ENCODE measurements at regions not wholly inside any gene's neighbourhood (a gene's known extent, or its start where the extent isn't known, plus 50 kb on each side); places are given as distances from the start of the nearest gene placed in this dataset.
"Not testable (repeated sequence)": the region's sequence is repeated elsewhere in the genome, so short reads cannot be mapped to it uniquely, and the experiment has no call there.

DNA sequence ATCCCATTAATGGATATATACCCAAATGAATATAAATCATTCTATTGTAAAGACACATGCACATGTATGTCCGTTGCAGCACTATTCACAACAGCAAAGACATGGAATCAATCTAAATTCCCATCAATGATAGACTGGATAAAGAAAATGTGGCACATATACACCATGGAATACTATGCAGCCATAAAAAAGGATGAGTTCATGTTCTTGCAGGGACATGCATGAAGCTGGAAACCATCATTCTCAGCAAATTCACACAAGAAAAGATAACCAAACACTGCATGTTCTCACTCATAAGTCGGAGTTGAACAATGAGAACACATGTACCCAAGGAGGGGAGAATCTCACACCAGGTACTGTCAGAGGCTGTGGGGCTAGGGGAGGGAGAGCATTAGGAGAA lies 182.6 kb upstream of the AR start:
- CTCF ChIA-PET, result not testable (repeated sequence)

DNA sequence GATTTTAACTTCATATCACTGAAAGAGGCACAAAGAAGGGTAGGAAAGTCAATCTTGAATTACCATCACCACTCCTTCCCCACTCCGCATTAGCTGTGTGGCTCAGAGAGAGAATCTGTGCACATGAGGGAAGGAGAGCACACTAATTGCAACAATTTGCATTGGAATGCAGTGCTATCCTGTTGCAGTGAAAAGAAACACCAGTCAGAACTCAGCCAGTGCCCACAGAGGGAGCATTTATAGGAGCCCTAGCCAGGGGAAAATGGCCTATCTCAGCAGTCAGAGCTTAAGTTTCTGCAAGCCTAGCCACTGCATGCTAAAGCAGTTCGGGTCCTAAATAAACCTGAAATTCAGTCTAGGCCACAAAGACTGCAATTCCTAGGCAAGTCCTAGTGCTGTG lies 159.4 kb upstream of the AR start:
- CTCF ChIA-PET, result interaction anchor here (0.7 kb wide), 1 partner anchor 557 kb away, joined by 3 read pairs; no protein-coding TSS in a partner anchor

More for the DNA sequence above, 182.6 kb upstream of the AR start:
- POLR2A ChIA-PET; H3K4me3 ChIP-seq (ENCODE audit: low read depth, low read length); H3K4me1 ChIP-seq (ENCODE audit: control insufficient read depth, insufficient read depth, low read length); H3K36me3 ChIP-seq (ENCODE audit: control insufficient read depth in 2 of 2, insufficient read depth in 1 of 2, low read length in 2 of 2); H3K9me3 ChIP-seq (ENCODE audit: control insufficient read depth, insufficient read depth, low read depth, low read length); H3K27ac ChIP-seq (ENCODE audit: extremely low read depth, low read depth, low read length): not testable (repeated sequence)
- TF ChIP-seq, protein P1, sequence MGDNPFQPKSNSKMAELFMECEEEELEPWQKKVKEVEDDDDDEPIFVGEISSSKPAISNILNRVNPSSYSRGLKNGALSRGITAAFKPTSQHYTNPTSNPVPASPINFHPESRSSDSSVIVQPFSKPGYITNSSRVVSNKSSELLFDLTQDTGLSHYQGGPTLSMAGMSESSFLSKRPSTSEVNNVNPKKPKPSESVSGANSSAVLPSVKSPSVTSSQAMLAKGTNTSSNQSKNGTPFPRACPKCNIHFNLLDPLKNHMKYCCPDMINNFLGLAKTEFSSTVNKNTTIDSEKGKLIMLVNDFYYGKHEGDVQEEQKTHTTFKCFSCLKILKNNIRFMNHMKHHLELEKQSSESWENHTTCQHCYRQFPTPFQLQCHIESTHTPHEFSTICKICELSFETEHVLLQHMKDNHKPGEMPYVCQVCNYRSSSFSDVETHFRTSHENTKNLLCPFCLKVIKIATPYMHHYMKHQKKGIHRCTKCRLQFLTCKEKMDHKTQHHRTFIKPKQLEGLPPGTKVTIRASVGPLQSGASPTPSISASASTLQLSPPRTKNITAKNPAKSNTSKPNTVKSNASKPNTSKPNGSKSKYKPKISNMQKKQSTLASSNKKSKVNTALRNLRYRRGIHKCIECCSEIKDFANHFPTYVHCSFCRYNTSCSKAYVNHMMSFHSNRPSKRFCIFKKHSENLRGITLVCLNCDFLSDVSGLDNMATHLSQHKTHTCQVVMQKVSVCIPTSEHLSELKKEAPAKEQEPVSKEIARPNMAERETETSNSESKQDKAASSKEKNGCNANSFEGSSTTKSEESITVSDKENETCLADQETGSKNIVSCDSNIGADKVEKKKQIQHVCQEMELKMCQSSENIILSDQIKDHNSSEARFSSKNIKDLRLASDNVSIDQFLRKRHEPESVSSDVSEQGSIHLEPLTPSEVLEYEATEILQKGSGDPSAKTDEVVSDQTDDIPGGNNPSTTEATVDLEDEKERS (tag by site-specific recombination; IDR thresholded peaks at IDR 0.05), result 0 out of 2 replicates have a peak, but pooled peaks have one; percentile 63
- peak; percentile 67 for TF ChIP-seq ZNF146 (tag by site-specific recombination; IDR thresholded peaks at IDR 0.05)

More for the DNA sequence above, 159.4 kb upstream of the AR start:
- no peak for TF ChIP-seq ZNF785 (tag by site-specific recombination; IDR thresholded peaks at IDR 0.05)
- TF ChIP-seq IKZF3 (tag by site-specific recombination; IDR thresholded peaks at IDR 0.05), result no peak
- TF ChIP-seq ZFP37 (tag by site-specific recombination; IDR thresholded peaks at IDR 0.05), result no peak
- TF ChIP-seq, protein P2, sequence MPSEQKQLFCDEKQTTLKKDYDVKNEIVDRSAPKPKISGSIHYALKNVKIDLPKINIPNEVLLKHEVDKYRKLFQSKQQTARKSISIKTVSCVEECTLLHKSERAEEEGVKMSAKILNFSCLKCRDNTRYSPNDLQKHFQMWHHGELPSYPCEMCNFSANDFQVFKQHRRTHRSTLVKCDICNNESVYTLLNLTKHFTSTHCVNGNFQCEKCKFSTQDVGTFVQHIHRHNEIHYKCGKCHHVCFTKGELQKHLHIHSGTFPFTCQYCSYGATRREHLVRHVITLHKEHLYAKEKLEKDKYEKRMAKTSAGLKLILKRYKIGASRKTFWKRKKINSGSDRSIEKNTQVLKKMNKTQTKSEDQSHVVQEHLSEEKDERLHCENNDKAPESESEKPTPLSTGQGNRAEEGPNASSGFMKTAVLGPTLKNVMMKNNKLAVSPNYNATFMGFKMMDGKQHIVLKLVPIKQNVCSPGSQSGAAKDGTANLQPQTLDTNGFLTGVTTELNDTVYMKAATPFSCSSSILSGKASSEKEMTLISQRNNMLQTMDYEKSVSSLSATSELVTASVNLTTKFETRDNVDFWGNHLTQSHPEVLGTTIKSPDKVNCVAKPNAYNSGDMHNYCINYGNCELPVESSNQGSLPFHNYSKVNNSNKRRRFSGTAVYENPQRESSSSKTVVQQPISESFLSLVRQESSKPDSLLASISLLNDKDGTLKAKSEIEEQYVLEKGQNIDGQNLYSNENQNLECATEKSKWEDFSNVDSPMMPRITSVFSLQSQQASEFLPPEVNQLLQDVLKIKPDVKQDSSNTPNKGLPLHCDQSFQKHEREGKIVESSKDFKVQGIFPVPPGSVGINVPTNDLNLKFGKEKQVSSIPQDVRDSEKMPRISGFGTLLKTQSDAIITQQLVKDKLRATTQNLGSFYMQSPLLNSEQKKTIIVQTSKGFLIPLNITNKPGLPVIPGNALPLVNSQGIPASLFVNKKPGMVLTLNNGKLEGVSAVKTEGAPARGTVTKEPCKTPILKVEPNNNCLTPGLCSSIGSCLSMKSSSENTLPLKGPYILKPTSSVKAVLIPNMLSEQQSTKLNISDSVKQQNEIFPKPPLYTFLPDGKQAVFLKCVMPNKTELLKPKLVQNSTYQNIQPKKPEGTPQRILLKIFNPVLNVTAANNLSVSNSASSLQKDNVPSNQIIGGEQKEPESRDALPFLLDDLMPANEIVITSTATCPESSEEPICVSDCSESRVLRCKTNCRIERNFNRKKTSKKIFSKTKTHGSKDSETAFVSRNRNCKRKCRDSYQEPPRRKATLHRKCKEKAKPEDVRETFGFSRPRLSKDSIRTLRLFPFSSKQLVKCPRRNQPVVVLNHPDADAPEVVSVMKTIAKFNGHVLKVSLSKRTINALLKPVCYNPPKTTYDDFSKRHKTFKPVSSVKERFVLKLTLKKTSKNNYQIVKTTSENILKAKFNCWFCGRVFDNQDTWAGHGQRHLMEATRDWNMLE (tag by site-specific recombination; conservative IDR thresholded peaks at IDR 0.05; ENCODE audit: low read depth), result no peak
- TF ChIP-seq, protein P3, sequence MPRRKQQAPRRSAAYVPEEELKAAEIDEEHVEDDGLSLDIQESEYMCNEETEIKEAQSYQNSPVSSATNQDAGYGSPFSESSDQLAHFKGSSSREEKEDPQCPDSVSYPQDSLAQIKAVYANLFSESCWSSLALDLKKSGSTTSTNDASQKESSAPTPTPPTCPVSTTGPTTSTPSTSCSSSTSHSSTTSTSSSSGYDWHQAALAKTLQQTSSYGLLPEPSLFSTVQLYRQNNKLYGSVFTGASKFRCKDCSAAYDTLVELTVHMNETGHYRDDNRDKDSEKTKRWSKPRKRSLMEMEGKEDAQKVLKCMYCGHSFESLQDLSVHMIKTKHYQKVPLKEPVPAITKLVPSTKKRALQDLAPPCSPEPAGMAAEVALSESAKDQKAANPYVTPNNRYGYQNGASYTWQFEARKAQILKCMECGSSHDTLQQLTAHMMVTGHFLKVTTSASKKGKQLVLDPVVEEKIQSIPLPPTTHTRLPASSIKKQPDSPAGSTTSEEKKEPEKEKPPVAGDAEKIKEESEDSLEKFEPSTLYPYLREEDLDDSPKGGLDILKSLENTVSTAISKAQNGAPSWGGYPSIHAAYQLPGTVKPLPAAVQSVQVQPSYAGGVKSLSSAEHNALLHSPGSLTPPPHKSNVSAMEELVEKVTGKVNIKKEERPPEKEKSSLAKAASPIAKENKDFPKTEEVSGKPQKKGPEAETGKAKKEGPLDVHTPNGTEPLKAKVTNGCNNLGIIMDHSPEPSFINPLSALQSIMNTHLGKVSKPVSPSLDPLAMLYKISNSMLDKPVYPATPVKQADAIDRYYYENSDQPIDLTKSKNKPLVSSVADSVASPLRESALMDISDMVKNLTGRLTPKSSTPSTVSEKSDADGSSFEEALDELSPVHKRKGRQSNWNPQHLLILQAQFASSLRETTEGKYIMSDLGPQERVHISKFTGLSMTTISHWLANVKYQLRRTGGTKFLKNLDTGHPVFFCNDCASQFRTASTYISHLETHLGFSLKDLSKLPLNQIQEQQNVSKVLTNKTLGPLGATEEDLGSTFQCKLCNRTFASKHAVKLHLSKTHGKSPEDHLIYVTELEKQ (tag by site-specific recombination; IDR thresholded peaks at IDR 0.05; ENCODE audit: borderline replicate concordance), result no peak
- TF ChIP-seq ZNF19 (tag by site-specific recombination; IDR thresholded peaks at IDR 0.05; ENCODE audit: low read depth), result no peak
- peaks cover 3% of the 10 kb centered on the region for H3K9me3 ChIP-seq (ENCODE audit: control insufficient read depth, insufficient read depth, low read depth, low read length)
- H3K4me1 ChIP-seq (ENCODE audit: control insufficient read depth, insufficient read depth, low read length), result no peaks in the 10 kb centered on the region
- H3K36me3 ChIP-seq (ENCODE audit: control insufficient read depth in 2 of 2, insufficient read depth in 1 of 2, low read length in 2 of 2), result no peaks in the 10 kb centered on the region; a peak in 1 of 3 replicates
- H3K27ac ChIP-seq (ENCODE audit: extremely low read depth, low read depth, low read length), result no peak overlapping the region
- POLR2A ChIA-PET, result no interaction called here
- H3K4me3 ChIP-seq (ENCODE audit: low read depth, low read length), result no peak overlapping the region

Data from HEK293 (cell line).